HCT116 (cell line): ENCODE measurements at regions not wholly inside any gene's neighbourhood (a gene's known extent, or its start where the extent isn't known, plus 50 kb on each side); places are given as distances from the start of the nearest gene placed in this dataset.

Experiments used
- ATAC-seq: fragments of 200-7000 bp; cut with Tn5 transposase; 2 replicates; pipeline ENCODE4 v1.9.1; 2020; ENCODE audit warnings: mild to moderate bottlenecking, moderate library complexity
- BruUV-seq: library from RNA; stranded (reverse); fragments of 400-500 nt; replicated peaks from 2 replicates; lab custom pipeline; 2021; lab: Mats Ljungman, UMichigan
- CTCF ChIA-PET: fragments of 300-600 bp; sonication (Branson Sonifier 250); formaldehyde crosslinking; loops from one replicate; lab custom pipeline; 2021; ENCODE audit warnings: antibody characterized with exemption; lab: Charles Lee
- POLR2A ChIA-PET: fragments of 300-600, 350-600 bp; sonication (Branson Sonifier 250); formaldehyde crosslinking; loops from one replicate; lab custom pipeline; 2021; ENCODE audit warnings: antibody characterized with exemption; lab: Charles Lee
- RAD21 ChIA-PET, 2 experiments: fragments of 300-600 bp; sonication (Branson Sonifier 250); formaldehyde crosslinking; loops; one replicate each; lab custom pipeline; 2023; ENCODE audit warnings: low total read pairs in 2 of 2; ENCODE audit not compliant: uncharacterized antibody in 2 of 2, unreplicated experiment in 2 of 2, low non-redundant PET in 1 of 2; lab: Charles Lee
- DNase-seq: peaks from one replicate; pipeline ENCODE4 v3.0.0-alpha.2; 2010; ENCODE audit warnings: low read depth, low spot score
- H2AFZ ChIP-seq: fragments of 200-600 bp; shearing (Covaris generic), sonication (generic); 2 replicates; pipeline ENCODE4 v1.6.1; 2017; ENCODE audit warnings: low read depth, mixed run types, mixed read lengths, antibody characterized with exemption, low read length; ENCODE audit not compliant: poor library complexity, severe bottlenecking
- H3K27ac ChIP-seq: 2 replicates; pipeline ENCODE4 v1.5.1; 2012; ENCODE audit warnings: low read depth, low read length
- H3K27me3 ChIP-seq: fragments of 200-600 bp; sonication (generic); 2 replicates; pipeline ENCODE4 v1.6.1; 2016; ENCODE audit warnings: mixed run types, low read length, mixed read lengths; ENCODE audit not compliant: insufficient read depth
- H3K36me3 ChIP-seq, 2 experiments: fragments of 200-500 bp in 1 of 2; fragments of 200-600 bp in 1 of 2; sonication (Bioruptor generic) in 1 of 2; sonication (generic) in 1 of 2; 2 replicates each; pipeline versions ENCODE4 v1.5.1 to v1.6.1; 2014 to 2016; ENCODE audit warnings: low read length in 2 of 2, inconsistent platforms in 1 of 2, mixed read lengths in 1 of 2, mixed run types in 1 of 2; ENCODE audit not compliant: insufficient read depth in 2 of 2, control insufficient read depth in 1 of 2
- H3K4me1 ChIP-seq, 2 experiments: fragments of 200-600 bp in 1 of 2; sonication (generic) in 1 of 2; 2 replicates each; pipeline versions ENCODE4 v1.5.1 to v1.6.1; 2012 to 2017; ENCODE audit warnings: low read length in 2 of 2, inconsistent platforms in 1 of 2, mild to moderate bottlenecking in 1 of 2, mixed read lengths in 1 of 2, mixed run types in 1 of 2, moderate library complexity in 1 of 2; ENCODE audit not compliant: insufficient read depth in 2 of 2, control insufficient read depth in 1 of 2
- H3K4me2 ChIP-seq: fragments of 200-600 bp; sonication (generic); 2 replicates; pipeline ENCODE4 v1.6.1; 2017; ENCODE audit warnings: mixed run types, low read length, mixed read lengths
- H3K4me3 ChIP-seq, 2 experiments: fragments of 200-600 bp in 1 of 2; sonication (generic) in 1 of 2; replicated peaks in 1 of 2; 2 replicates each; pipeline ENCODE4 v1.5.1; 2011 to 2016; ENCODE audit warnings: low read length in 2 of 2, control low read depth in 1 of 2, low read depth in 1 of 2, mild to moderate bottlenecking in 1 of 2, mixed read lengths in 1 of 2, mixed run types in 1 of 2
- H3K79me2 ChIP-seq: fragments of 200-600 bp; sonication (generic); 2 replicates; pipeline ENCODE4 v1.6.1; 2017; ENCODE audit warnings: mild to moderate bottlenecking, mixed run types, low read length, moderate library complexity, mixed read lengths; ENCODE audit not compliant: insufficient read depth
- H3K9ac ChIP-seq: fragments of 200-600 bp; sonication (generic); 2 replicates; pipeline ENCODE4 v1.6.1; 2016; ENCODE audit warnings: low read length, mixed read lengths
- H3K9me2 ChIP-seq: fragments of 200-600 bp; sonication (generic), shearing (Covaris generic); 2 replicates; pipeline ENCODE4 v1.6.1; 2017; ENCODE audit warnings: mixed run types, mild to moderate bottlenecking, moderate library complexity; ENCODE audit not compliant: insufficient read depth
- H3K9me3 ChIP-seq, 2 experiments: fragments of 200-500 bp in 1 of 2; fragments of 200-600 bp in 1 of 2; sonication (Bioruptor generic) in 1 of 2; sonication (generic) in 1 of 2; 2 replicates each; pipeline ENCODE4 v1.6.1; 2014 to 2017; ENCODE audit warnings: low read length in 2 of 2, mixed read lengths in 2 of 2, inconsistent platforms in 1 of 2, low read depth in 1 of 2, mild to moderate bottlenecking in 1 of 2, mixed run types in 1 of 2, moderate library complexity in 1 of 2; ENCODE audit not compliant: control insufficient read depth in 1 of 2, insufficient read depth in 1 of 2
- H4K20me1 ChIP-seq: fragments of 200-600 bp; sonication (generic), shearing (Covaris generic); 2 replicates; pipeline ENCODE4 v1.6.1; 2017; ENCODE audit warnings: mixed run types, mild to moderate bottlenecking, moderate library complexity; ENCODE audit not compliant: insufficient read depth
- ATF3 ChIP-seq: IDR thresholded peaks from 2 replicates; pipeline ENCODE4 v1.6.1; 2012
- CBX3 ChIP-seq: IDR thresholded peaks from 2 replicates; pipeline ENCODE4 v1.6.1; 2012; ENCODE audit warnings: low read depth
- CTCF ChIP-seq, 3 experiments: fragments of 200-600 bp in 1 of 3; sonication (generic) in 1 of 3; IDR thresholded peaks in 2 of 3; conservative IDR thresholded peaks in 1 of 3; 2 replicates each; pipeline ENCODE4 v1.5.1; 2012 to 2017; ENCODE audit warnings: low read depth in 2 of 3, low read length in 2 of 3, antibody characterized with exemption in 1 of 3, borderline replicate concordance in 1 of 3, control low read depth in 1 of 3, mild to moderate bottlenecking in 1 of 3, mixed read lengths in 1 of 3, mixed run types in 1 of 3, moderate library complexity in 1 of 3; ENCODE audit not compliant: insufficient read depth in 1 of 3
- EGR1 ChIP-seq: IDR thresholded peaks from 2 replicates; pipeline ENCODE4 v1.6.1; 2012; ENCODE audit warnings: low read depth
- ELF1 ChIP-seq: IDR thresholded peaks from 2 replicates; pipeline ENCODE4 v1.6.1; 2012; ENCODE audit warnings: low read depth, borderline replicate concordance
- EZH2 ChIP-seq: fragments of 200-600 bp; sonication (generic); IDR thresholded peaks from 2 replicates; pipeline ENCODE4 v1.6.1; 2017; ENCODE audit warnings: antibody characterized with exemption, mixed run types
- EZH2phosphoT487 ChIP-seq: fragments of 200-600 bp; IDR thresholded peaks from 2 replicates; pipeline ENCODE4 v1.6.1; 2018; ENCODE audit warnings: antibody characterized with exemption, borderline replicate concordance
- MAX ChIP-seq: IDR thresholded peaks from 2 replicates; pipeline ENCODE4 v1.6.1; 2012
- POLR2AphosphoS5 ChIP-seq: IDR thresholded peaks from 2 replicates; pipeline ENCODE4 v1.6.1; 2011; ENCODE audit warnings: mild to moderate bottlenecking, low read depth, low read length, moderate library complexity
- RAD21 ChIP-seq: IDR thresholded peaks from 2 replicates; pipeline ENCODE4 v1.6.1; 2012; ENCODE audit warnings: low read depth, mild to moderate bottlenecking
- SIN3A ChIP-seq: IDR thresholded peaks from 2 replicates; pipeline ENCODE4 v1.6.1; 2012; ENCODE audit warnings: low read depth
- SP1 ChIP-seq: IDR thresholded peaks from 2 replicates; pipeline ENCODE4 v1.6.1; 2012; ENCODE audit warnings: low read depth
- SRF ChIP-seq: IDR thresholded peaks from 2 replicates; pipeline ENCODE4 v1.6.1; 2012; ENCODE audit warnings: low read depth
- TCF7L2 ChIP-seq: IDR thresholded peaks from 2 replicates; pipeline ENCODE4 v1.7.0; 2011; ENCODE audit warnings: borderline replicate concordance, inconsistent platforms; ENCODE audit not compliant: insufficient read depth, insufficient read length; ENCODE audit errors: extremely low read depth
- YY1 ChIP-seq: IDR thresholded peaks from 2 replicates; pipeline ENCODE4 v1.6.1; 2011; ENCODE audit warnings: low read length, low read depth, moderate library complexity, mild to moderate bottlenecking; ENCODE audit not compliant: insufficient replicate concordance; ENCODE audit errors: extremely low read depth
- ZBTB33 ChIP-seq: IDR thresholded peaks from 2 replicates; pipeline ENCODE4 v1.6.1; 2011; ENCODE audit warnings: mild to moderate bottlenecking, low read length, moderate library complexity; ENCODE audit not compliant: insufficient replicate concordance; ENCODE audit errors: extremely low read depth
- ZFX ChIP-seq: fragments of 450-650 bp; IDR thresholded peaks from 2 replicates; pipeline ENCODE4 v1.6.1; 2017
- ZNF274 ChIP-seq: fragments of 200-500 bp; sonication (Bioruptor generic); IDR thresholded peaks from 2 replicates; pipeline ENCODE4 v1.6.1; 2014; ENCODE audit warnings: mild to moderate bottlenecking, low read depth, low read length, inconsistent platforms
- intact Hi-C: fragments of 100-400 bp; cut with micrococcal nuclease; formaldehyde crosslinking; loops from 2 replicates; pipeline ENCODE4 v1.10.0; 2022

GRCh38 chr1:73907051-73907450 lies 290.9 kb downstream of the LRRIQ3 start:
- no peak overlapping the region for H2AFZ ChIP-seq
- no peak overlapping the region for H3K4me3 ChIP-seq
- intact Hi-C loops = no loop called here
- no peak overlapping the region for H3K9ac ChIP-seq
- DNase-seq (no peak), ATAC-seq (no peak)
- no peak overlapping the region for H3K4me2 ChIP-seq
- POLR2A ChIA-PET = no interaction called here
- H4K20me1 ChIP-seq = no peaks in the 10 kb centered on the region
- H3K79me2 ChIP-seq = no peaks in the 10 kb centered on the region
- no peak overlapping the region for H3K27ac ChIP-seq
- no peaks in the 10 kb centered on the region for H3K36me3 ChIP-seq
- H3K9me3 ChIP-seq = peaks cover 0 to 2% of the 10 kb centered on the region in 2 experiments; a peak in 1 of 4 replicates
- no TSS peak for BruUV-seq
- H3K27me3 ChIP-seq = no peaks in the 10 kb centered on the region
- H3K9me2 ChIP-seq = no peaks in the 10 kb centered on the region
- CTCF ChIA-PET = no interaction called here
- RAD21 ChIA-PET = no interaction called here
- no peaks in the 10 kb centered on the region for H3K4me1 ChIP-seq
- TF ChIP-seq ELF1 = no peak
- TF ChIP-seq ZNF274 = no peak
- no peak for TF ChIP-seq SP1
- TF ChIP-seq EGR1 = no peak
- TF ChIP-seq, all 23 proteins: peak for 0

- Histone ChIP-seq H3K4me1 (no peaks in the 10 kb centered on the region), H3K9ac (no peak overlapping the region), H3K79me2 (no peaks in the 10 kb centered on the region), H3K9me3 (peaks cover 0 to 10% of the 10 kb centered on the region in 2 experiments; a peak in 2 of 4 replicates), H3K4me2 (no peak overlapping the region), H3K36me3 (no peaks in the 10 kb centered on the region), H4K20me1 (no peaks in the 10 kb centered on the region), H3K4me3 (no peak overlapping the region), H2AFZ (no peak overlapping the region), H3K27ac (no peak overlapping the region), H3K9me2 (no peaks in the 10 kb centered on the region), H3K27me3 (no peaks in the 10 kb centered on the region)
- no peak for ATAC-seq
- no TSS peak for BruUV-seq
- ChIA-PET POLR2A (no interaction called here), RAD21 (no interaction called here), CTCF (no interaction called here)
- intact Hi-C loops = no loop called here
- DNase-seq = no peak
- TF ChIP-seq ZBTB33 (no peak), ATF3 (no peak), ZFX (no peak), TCF7L2 (no peak), EGR1 (no peak), YY1 (no peak), SRF (no peak), MAX (no peak), EZH2 (no peak), POLR2AphosphoS5 (no peak), CTCF (IDR thresholded peaks at IDR 0.05 in 2 of 3, conservative IDR thresholded peaks at IDR 0.05 in 1 of 3; ENCODE audit: borderline replicate concordance in 1 of 3, insufficient read depth in 1 of 3, low read depth in 2 of 3, low read length in 2 of 3) (no peak), RAD21 (no peak), SIN3A (no peak), EZH2phosphoT487 (no peak), ZNF274 (no peak), CBX3 (no peak)
Observed at GRCh38 chr1:73903092-73903491, 294.9 kb downstream of the LRRIQ3 start.
